IMR-90 (cell line): ENCODE measurements at regions not wholly inside any gene's neighbourhood (a gene's known extent, or its start where the extent isn't known, plus 50 kb on each side); places are given as distances from the start of the nearest gene placed in this dataset.
A peak's percentile ranks its signal among the peaks of the same experiment; 100 is the strongest.

Experiments
- CEBPB ChIP-seq: IDR thresholded peaks from 2 replicates; pipeline ENCODE4 v1.6.1; 2012; ENCODE audit warnings: low read depth, low read length, improper control_type of control experiment
- CTCF ChIP-seq: conservative IDR thresholded peaks from 2 replicates; pipeline ENCODE4 v1.5.1; 2012; ENCODE audit warnings: mild to moderate bottlenecking, low read depth, low read length, improper control_type of control experiment
- FOS ChIP-seq: fragments of 150-350 bp; IDR thresholded peaks from 2 replicates; pipeline ENCODE4 v1.6.1; 2016; ENCODE audit warnings: low read depth, low read length
- MAFK ChIP-seq: IDR thresholded peaks from 2 replicates; pipeline ENCODE4 v1.6.1; 2012; ENCODE audit warnings: low read depth, low read length, improper control_type of control experiment
- MXI1 ChIP-seq: IDR thresholded peaks from 2 replicates; pipeline ENCODE4 v1.6.1; 2012; ENCODE audit warnings: low read depth, mild to moderate bottlenecking, low read length, moderate library complexity, borderline replicate concordance
- POLR2A ChIP-seq: IDR thresholded peaks from 2 replicates; pipeline ENCODE4 v1.6.1; 2012; ENCODE audit warnings: mild to moderate bottlenecking, low read depth, low read length

GRCh38 chr2:172253190-172254052, 150.7 kb upstream of the DLX2 start:
- TF ChIP-seq FOS (peak; percentile 100), POLR2A (no peak), CEBPB (peak; percentile 54; the same call in 1 of the 2 replicates), MAFK (no peak; the same call in 1 of the 2 replicates), CTCF (no peak), MXI1 (no peak)
